Body of pancreas (tissue), 4 donors: ENCODE measurements at regions not wholly inside any gene's neighbourhood (a gene's known extent, or its start where the extent isn't known, plus 50 kb on each side); places are given as distances from the start of the nearest gene placed in this dataset.

ENCODE experiments used
- CTCF ChIP-seq, 7 experiments: fragments of 450-650 bp in 4 of 7; fragments of 200-600 bp in 3 of 7; sonication (generic) in 3 of 7; IDR thresholded peaks; one replicate each; pipeline ENCODE4 v1.5.1; 2016 to 2019; ENCODE audit warnings: antibody characterized with exemption in 7 of 7
- POLR2A ChIP-seq, 3 donors: fragments of 450-650 bp; IDR thresholded peaks; one replicate each; pipeline ENCODE4 v1.6.1; 2016; ENCODE audit warnings: antibody characterized with exemption in 3 of 3, mild to moderate bottlenecking in 2 of 3

- TF ChIP-seq CTCF (IDR thresholded peaks at IDR 0.05): no peak
- TF ChIP-seq POLR2A (IDR thresholded peaks at IDR 0.05): no peak
Observed at GRCh38 chrY:15447959-15448358, 923.6 kb downstream of the NLGN4Y start.
